ENCODE measurements at regions not wholly inside any gene's neighbourhood (a gene's known extent, or its start where the extent isn't known, plus 50 kb on each side); places are given as distances from the start of the nearest gene placed in this dataset.

DNA sequence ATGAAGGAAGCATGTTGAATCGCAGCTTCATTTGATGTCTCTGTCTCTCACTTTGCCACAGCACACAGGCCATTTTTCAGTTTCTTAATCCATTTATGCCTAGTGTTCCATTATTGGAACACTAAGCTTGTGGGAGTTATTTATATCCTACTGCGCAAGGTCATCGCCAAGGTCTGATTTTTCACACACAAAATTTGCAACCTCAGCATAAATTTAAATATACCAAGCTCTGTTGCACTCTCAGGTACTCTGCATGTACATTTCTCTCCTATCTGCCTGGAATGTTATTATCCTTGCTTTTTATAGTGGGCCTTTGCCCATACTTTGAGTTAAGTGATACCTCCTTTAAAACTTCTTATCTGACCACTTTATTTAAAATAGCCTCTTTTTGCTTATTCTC, 519.2 kb upstream of the TOM1L1 start:
- Histone ChIP-seq H3K79me2 (ENCODE audit: control insufficient read depth, insufficient read depth, low read length) (no peaks in the 10 kb centered on the region), H3K4me2 (ENCODE audit: control insufficient read depth, extremely low read depth, insufficient read depth, low read depth, low read length) (no peak overlapping the region), H3K36me3 (ENCODE audit: control insufficient read depth in 2 of 2, extremely low read depth in 1 of 2, insufficient read depth in 2 of 2, low read length in 2 of 2) (no peaks in the 10 kb centered on the region), H3K9ac (ENCODE audit: control insufficient read depth, extremely low read depth, insufficient read depth, low read length) (no peak overlapping the region), H3K27me3 (ENCODE audit: control insufficient read depth, extremely low read depth, insufficient read depth, low read length) (no peaks in the 10 kb centered on the region), H3K9me1 (ENCODE audit: control insufficient read depth, extremely low read depth, insufficient read depth, low read length) (no peaks in the 10 kb centered on the region), H3K9me3 (ENCODE audit: control insufficient read depth, low read depth, low read length) (no peaks in the 10 kb centered on the region), H3K4me3 (ENCODE audit: control insufficient read depth in 2 of 3, extremely low read depth in 1 of 3, insufficient read depth in 2 of 3, low read depth in 1 of 3, low read length in 3 of 3) (no peak overlapping the region), H2AFZ (ENCODE audit: control insufficient read depth, low read length) (no peak overlapping the region), H4K20me1 (ENCODE audit: control insufficient read depth, extremely low read depth, insufficient read depth, low read length) (no peaks in the 10 kb centered on the region), H3K27ac (ENCODE audit: control insufficient read depth, insufficient read depth, low read length) (no peak overlapping the region), H3K4me1 (ENCODE audit: control insufficient read depth, extremely low read depth, insufficient read depth, low read length) (no peaks in the 10 kb centered on the region)
- no peak for DNase-seq (ENCODE audit: low read depth, low spot score)
- no peak for FAIRE-seq
- dilution Hi-C loops (cut with MboI; ENCODE audit: extremely low pct_ligation_motif_present, low sequenced_read_pairs): no loop called here
- TF ChIP-seq, protein P1, sequence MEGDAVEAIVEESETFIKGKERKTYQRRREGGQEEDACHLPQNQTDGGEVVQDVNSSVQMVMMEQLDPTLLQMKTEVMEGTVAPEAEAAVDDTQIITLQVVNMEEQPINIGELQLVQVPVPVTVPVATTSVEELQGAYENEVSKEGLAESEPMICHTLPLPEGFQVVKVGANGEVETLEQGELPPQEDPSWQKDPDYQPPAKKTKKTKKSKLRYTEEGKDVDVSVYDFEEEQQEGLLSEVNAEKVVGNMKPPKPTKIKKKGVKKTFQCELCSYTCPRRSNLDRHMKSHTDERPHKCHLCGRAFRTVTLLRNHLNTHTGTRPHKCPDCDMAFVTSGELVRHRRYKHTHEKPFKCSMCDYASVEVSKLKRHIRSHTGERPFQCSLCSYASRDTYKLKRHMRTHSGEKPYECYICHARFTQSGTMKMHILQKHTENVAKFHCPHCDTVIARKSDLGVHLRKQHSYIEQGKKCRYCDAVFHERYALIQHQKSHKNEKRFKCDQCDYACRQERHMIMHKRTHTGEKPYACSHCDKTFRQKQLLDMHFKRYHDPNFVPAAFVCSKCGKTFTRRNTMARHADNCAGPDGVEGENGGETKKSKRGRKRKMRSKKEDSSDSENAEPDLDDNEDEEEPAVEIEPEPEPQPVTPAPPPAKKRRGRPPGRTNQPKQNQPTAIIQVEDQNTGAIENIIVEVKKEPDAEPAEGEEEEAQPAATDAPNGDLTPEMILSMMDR (optimal IDR thresholded peaks at IDR 0.05 in 1 of 3, IDR thresholded peaks at IDR 0.05 in 1 of 3, conservative IDR thresholded peaks at IDR 0.05 in 1 of 3; ENCODE audit: extremely low read depth in 1 of 3, insufficient read depth in 2 of 3, low read length in 3 of 3): no peak
- TF ChIP-seq EZH2 (IDR thresholded peaks at IDR 0.05; ENCODE audit: low read length): no peak

GRCh38 chr17:54404259-54404658, 496.4 kb upstream of the TOM1L1 start:
- TF ChIP-seq, protein P1 (optimal IDR thresholded peaks at IDR 0.05 in 1 of 3, IDR thresholded peaks at IDR 0.05 in 1 of 3, conservative IDR thresholded peaks at IDR 0.05 in 1 of 3; ENCODE audit: extremely low read depth in 1 of 3, insufficient read depth in 2 of 3, low read length in 3 of 3): no peak
- Histone ChIP-seq H3K4me3 (ENCODE audit: control insufficient read depth in 2 of 3, extremely low read depth in 1 of 3, insufficient read depth in 2 of 3, low read depth in 1 of 3, low read length in 3 of 3) (no peak overlapping the region), H3K27me3 (ENCODE audit: control insufficient read depth, extremely low read depth, insufficient read depth, low read length) (no peaks in the 10 kb centered on the region), H2AFZ (ENCODE audit: control insufficient read depth, low read length) (no peak overlapping the region), H3K9ac (ENCODE audit: control insufficient read depth, extremely low read depth, insufficient read depth, low read length) (no peak overlapping the region), H3K9me1 (ENCODE audit: control insufficient read depth, extremely low read depth, insufficient read depth, low read length) (no peaks in the 10 kb centered on the region), H3K4me2 (ENCODE audit: control insufficient read depth, extremely low read depth, insufficient read depth, low read depth, low read length) (no peak overlapping the region), H3K27ac (ENCODE audit: control insufficient read depth, insufficient read depth, low read length) (no peak overlapping the region), H3K4me1 (ENCODE audit: control insufficient read depth, extremely low read depth, insufficient read depth, low read length) (no peaks in the 10 kb centered on the region), H3K36me3 (ENCODE audit: control insufficient read depth in 2 of 2, extremely low read depth in 1 of 2, insufficient read depth in 2 of 2, low read length in 2 of 2) (no peaks in the 10 kb centered on the region), H4K20me1 (ENCODE audit: control insufficient read depth, extremely low read depth, insufficient read depth, low read length) (no peaks in the 10 kb centered on the region), H3K79me2 (ENCODE audit: control insufficient read depth, insufficient read depth, low read length) (no peaks in the 10 kb centered on the region), H3K9me3 (ENCODE audit: control insufficient read depth, low read depth, low read length) (no peaks in the 10 kb centered on the region)
- DNase-seq (ENCODE audit: low read depth, low spot score): no peak
- no peak for FAIRE-seq
- dilution Hi-C loops (cut with MboI; ENCODE audit: extremely low pct_ligation_motif_present, low sequenced_read_pairs): no loop called here
